Stomach (tissue), 8 donors: ENCODE measurements at regions not wholly inside any gene's neighbourhood (a gene's known extent, or its start where the extent isn't known, plus 50 kb on each side); places are given as distances from the start of the nearest gene placed in this dataset.

Source experiments
- DNase-seq, 2 donors: peaks; one replicate each; pipeline versions ENCODE4 v3.0.0 to v3.0.0-alpha.2; 2013 to 2019
- H3K27ac ChIP-seq, 5 donors: fragments of 200-600 bp in 4 of 5; sonication (generic) in 4 of 5; one replicate each; pipeline ENCODE4 v1.5.1; 2013 to 2019; ENCODE audit warnings: mild to moderate bottlenecking in 1 of 5, moderate library complexity in 1 of 5
- H3K27me3 ChIP-seq, 3 donors: fragments of 200-600 bp; sonication (generic); one replicate each; pipeline ENCODE4 v1.5.1; 2017 to 2019; ENCODE audit warnings: mixed run types in 1 of 3
- H3K36me3 ChIP-seq, 4 donors: fragments of 200-600 bp; sonication (generic); 1 replicate in 3 of 4; 2 replicates in 1 of 4; pipeline ENCODE4 v1.5.1; 2016 to 2019
- H3K4me1 ChIP-seq, 4 donors: fragments of 200-600 bp; sonication (generic); one replicate each; pipeline ENCODE4 v1.5.1; 2016 to 2019
- H3K4me3 ChIP-seq, 4 donors: fragments of 200-600 bp; sonication (generic) in 3 of 4; one replicate each; pipeline ENCODE4 v1.5.1; 2016 to 2019; ENCODE audit warnings: mild to moderate bottlenecking in 1 of 4
- H3K9me3 ChIP-seq, 4 donors: fragments of 200-600 bp; sonication (generic); one replicate each; pipeline ENCODE4 v1.5.1; 2016 to 2019
- CTCF ChIP-seq, 7 experiments: fragments of 450-650 bp in 4 of 7; fragments of 200-600 bp in 3 of 7; sonication (generic) in 3 of 7; IDR thresholded peaks; one replicate each; pipeline ENCODE4 v1.5.1; 2016 to 2019; ENCODE audit warnings: antibody characterized with exemption in 7 of 7, control low read depth in 2 of 7, mild to moderate bottlenecking in 1 of 7
- EP300 ChIP-seq: sonication (generic); formaldehyde crosslinking; IDR thresholded peaks from one replicate; pipeline ENCODE4 v1.6.1; 2017; ENCODE audit warnings: antibody characterized with exemption
- POLR2A ChIP-seq, 4 donors: fragments of 450-650 bp; IDR thresholded peaks; one replicate each; pipeline ENCODE4 v1.6.1; 2016; ENCODE audit warnings: antibody characterized with exemption in 4 of 4, control low read depth in 2 of 4, mild to moderate bottlenecking in 1 of 4, moderate library complexity in 1 of 4
- POLR2AphosphoS5 ChIP-seq, 3 donors: sonication (generic); formaldehyde crosslinking; IDR thresholded peaks; one replicate each; pipeline ENCODE4 v1.6.1; 2016; ENCODE audit warnings: antibody characterized with exemption in 3 of 3
- WGBS, 5 donors: extraction: QIAGEN DNeasy Blood & Tissue Kit in 3 of 5; methylation state at CpG; one replicate each; pipeline versions ENCODE4 v1.1.5 to v1.1.7; 2013 to 2018; 5-methylcytosine and 5-hydroxymethylcytosine counted together
- intact Hi-C: fragments of 100-400 bp; cut with DNase I; formaldehyde crosslinking; loops from one replicate; pipeline ENCODE4 v1.15.1; 2023; ENCODE audit warnings: low total_unique reads
- donor health status: healthy with polysubstance abuse.
- donor health status: Bipolar disorder and iron deficiency.
- donor health status: healthy.

- Histone ChIP-seq H3K36me3 (no peaks in the 10 kb centered on the region), H3K27ac (no peak overlapping the region), H3K4me3 (no peak overlapping the region), H3K4me1 (no peaks in the 10 kb centered on the region), H3K9me3 (no peaks in the 10 kb centered on the region), H3K27me3 (no peaks in the 10 kb centered on the region)
- no peak for DNase-seq
- intact Hi-C loops: no loop called here
- 68 to 87% (median 85%) methylated on average over 4 of the region's 4 CpGs for WGBS, 5 donors
- no peak for TF ChIP-seq CTCF (IDR thresholded peaks at IDR 0.05)
- TF ChIP-seq POLR2AphosphoS5 (IDR thresholded peaks at IDR 0.05): no peak
- TF ChIP-seq EP300: no peak
These were observed 629.4 kb upstream of the GBE1 start for GRCh38 chr3:82390868-82391267.

GRCh38 chr3:82386647-82387046 is 625.2 kb upstream of the GBE1 start:
- Histone ChIP-seq H3K4me1 (no peaks in the 10 kb centered on the region), H3K27ac (no peak overlapping the region), H3K9me3 (no peaks in the 10 kb centered on the region), H3K36me3 (no peaks in the 10 kb centered on the region), H3K4me3 (no peak overlapping the region), H3K27me3 (no peaks in the 10 kb centered on the region)
- intact Hi-C loops: no loop called here
- TF ChIP-seq POLR2AphosphoS5 (IDR thresholded peaks at IDR 0.05) (no peak), CTCF (IDR thresholded peaks at IDR 0.05) (no peak), EP300 (no peak), POLR2A (IDR thresholded peaks at IDR 0.05) (no peak)
- 65 to 83% (median 82%) methylated on average over 2 of the region's 2 CpGs for WGBS, 5 donors
- peak in 1 of 2 donors; percentile 2 for DNase-seq

- TF ChIP-seq POLR2A (IDR thresholded peaks at IDR 0.05) (no peak), CTCF (IDR thresholded peaks at IDR 0.05) (no peak), EP300 (no peak), POLR2AphosphoS5 (IDR thresholded peaks at IDR 0.05) (no peak)
- WGBS, 5 donors: 61 to 73% (median 70%) methylated on average over 3 of the region's 3 CpGs
- Histone ChIP-seq H3K36me3 (no peaks in the 10 kb centered on the region), H3K4me3 (no peak overlapping the region), H3K4me1 (no peaks in the 10 kb centered on the region), H3K27me3 (no peaks in the 10 kb centered on the region), H3K27ac (no peak overlapping the region), H3K9me3 (no peaks in the 10 kb centered on the region)
- no peak for DNase-seq
- intact Hi-C loops: no loop called here
These were observed 622.7 kb upstream of the GBE1 start for GRCh38 chr3:82384181-82384580.

GRCh38 chr3:82382831-82383230 is 621.4 kb upstream of the GBE1 start:
- H3K36me3 ChIP-seq: no peaks in the 10 kb centered on the region

More at GRCh38 chr3:82382831-82383230, 621.4 kb upstream of the GBE1 start:
- no peak for DNase-seq
- Histone ChIP-seq H3K9me3 (peaks cover 0 to 5% (median 0%) of the 10 kb centered on the region in 4 donors), H3K4me1 (no peaks in the 10 kb centered on the region), H3K27ac (no peak overlapping the region), H3K27me3 (no peaks in the 10 kb centered on the region), H3K4me3 (no peak overlapping the region)
- 82 to 94% (median 87%) methylated on average over 4 of the region's 4 CpGs for WGBS, 5 donors
- intact Hi-C loops: no loop called here
- TF ChIP-seq CTCF (IDR thresholded peaks at IDR 0.05) (no peak), POLR2AphosphoS5 (IDR thresholded peaks at IDR 0.05) (no peak), EP300 (no peak), POLR2A (IDR thresholded peaks at IDR 0.05) (no peak)
